Left lung (tissue), 4 donors: ENCODE measurements at regions not wholly inside any gene's neighbourhood (a gene's known extent, or its start where the extent isn't known, plus 50 kb on each side); places are given as distances from the start of the nearest gene placed in this dataset.

Source experiments
- ATAC-seq: fragments of 200-7000 bp; cut with Tn5 transposase; one replicate; pipeline ENCODE4 v1.9.1; 2020; ENCODE audit warnings: moderate library complexity
- DNase-seq, 4 donors: peaks; one replicate each; pipeline ENCODE4 v3.0.0-alpha.2; 2013 to 2020
- H3K27ac ChIP-seq, 2 donors: fragments of 200-600 bp; sonication (generic) in 1 of 2; one replicate each; pipeline versions ENCODE4 v1.5.0 to v1.8.0; 2020 to 2021
- H3K27me3 ChIP-seq, 2 donors: fragments of 200-600 bp; sonication (generic) in 1 of 2; one replicate each; pipeline versions ENCODE4 v1.5.0 to v1.8.0; 2020 to 2021
- H3K36me3 ChIP-seq, 2 donors: fragments of 200-600 bp; sonication (generic) in 1 of 2; one replicate each; pipeline versions ENCODE4 v1.5.0 to v1.8.0; 2020 to 2021
- H3K4me1 ChIP-seq, 2 donors: fragments of 200-600 bp; one replicate each; pipeline ENCODE4 v1.8.0; 2021
- H3K4me3 ChIP-seq, 2 donors: fragments of 200-600 bp; sonication (generic) in 1 of 2; one replicate each; pipeline versions ENCODE4 v1.5.0 to v1.8.0; 2020 to 2021; ENCODE audit warnings: mild to moderate bottlenecking in 1 of 2
- H3K9me3 ChIP-seq, 2 donors: fragments of 200-600 bp; sonication (generic) in 1 of 2; one replicate each; pipeline versions ENCODE4 v1.5.0 to v1.8.0; 2020 to 2021
- CTCF ChIP-seq, 2 donors: fragments of 200-600 bp; sonication (generic) in 1 of 2; IDR thresholded peaks; one replicate each; pipeline versions ENCODE4 v1.5.0 to v1.8.0; 2021; ENCODE audit warnings: antibody characterized with exemption in 2 of 2
- intact Hi-C, 2 donors: fragments of 100-400 bp; cut with DNase I; formaldehyde crosslinking; loops; one replicate each; pipeline versions ENCODE4 v1.11.2 to v1.14.2; 2022
- donor health status: DM: no; HTN: yes; CAD: no.
- donor health status: DM: no; HTN: no; CAD: no.

- Histone ChIP-seq H3K27ac (no peak overlapping the region), H3K36me3 (no peaks in the 10 kb centered on the region), H3K4me3 (no peak overlapping the region), H3K4me1 (no peaks in the 10 kb centered on the region), H3K27me3 (no peaks in the 10 kb centered on the region), H3K9me3 (peaks cover 0 to 14% of the 10 kb centered on the region in 2 donors)
- DNase-seq (no peak), ATAC-seq (no peak)
- TF ChIP-seq CTCF (IDR thresholded peaks at IDR 0.05), result no peak
- intact Hi-C loops, result no loop called here
Observed at GRCh38 chr4:151553874-151554273, 144.9 kb downstream of the FHIP1A start.

GRCh38 chr4:151555151-151555945 is 146.4 kb downstream of the FHIP1A start:
- no peak for TF ChIP-seq CTCF (IDR thresholded peaks at IDR 0.05)
- peaks cover 0 to 7% of the 10 kb centered on the region in 2 donors for H3K9me3 ChIP-seq

GRCh38 chr4:151558496-151559113 is 149.6 kb downstream of the FHIP1A start:
- ATAC-seq (no peak), DNase-seq (no peak)
- Histone ChIP-seq H3K27me3 (no peaks in the 10 kb centered on the region), H3K36me3 (no peaks in the 10 kb centered on the region), H3K4me1 (no peaks in the 10 kb centered on the region), H3K27ac (no peak overlapping the region), H3K9me3 (no peaks in the 10 kb centered on the region), H3K4me3 (no peak overlapping the region)
- intact Hi-C loops, result no loop called here
- no peak for TF ChIP-seq CTCF (IDR thresholded peaks at IDR 0.05)

More at GRCh38 chr4:151555151-151555945, 146.4 kb downstream of the FHIP1A start:
- no peaks in the 10 kb centered on the region for H3K4me1 ChIP-seq
- DNase-seq, result no peak
- intact Hi-C loops, result no loop called here
- H3K4me3 ChIP-seq, result no peak overlapping the region
- no peaks in the 10 kb centered on the region for H3K27me3 ChIP-seq
- no peaks in the 10 kb centered on the region for H3K36me3 ChIP-seq
- no peak for ATAC-seq
- H3K27ac ChIP-seq, result no peak overlapping the region

- DNase-seq (no peak), ATAC-seq (no peak)
- intact Hi-C loops, result no loop called here
- Histone ChIP-seq H3K4me1 (no peaks in the 10 kb centered on the region), H3K27me3 (no peaks in the 10 kb centered on the region), H3K27ac (no peak overlapping the region), H3K4me3 (no peak overlapping the region), H3K9me3 (no peaks in the 10 kb centered on the region), H3K36me3 (no peaks in the 10 kb centered on the region)
- no peak for TF ChIP-seq CTCF (IDR thresholded peaks at IDR 0.05)
Observed at GRCh38 chr4:151559595-151559994, 150.6 kb downstream of the FHIP1A start.

- no peaks in the 10 kb centered on the region for H3K9me3 ChIP-seq
- DNase-seq, result no peak
- H3K4me1 ChIP-seq, result no peaks in the 10 kb centered on the region
- H3K27me3 ChIP-seq, result no peaks in the 10 kb centered on the region
- intact Hi-C loops, result no loop called here
- TF ChIP-seq CTCF (IDR thresholded peaks at IDR 0.05), result no peak
- no peak overlapping the region for H3K4me3 ChIP-seq
- ATAC-seq, result no peak
- H3K27ac ChIP-seq, result no peak overlapping the region
- H3K36me3 ChIP-seq, result no peaks in the 10 kb centered on the region
Observed at GRCh38 chr4:151561551-151562256, 152.7 kb downstream of the FHIP1A start.
